Tibial artery (tissue), 4 donors: ENCODE measurements at regions not wholly inside any gene's neighbourhood (a gene's known extent, or its start where the extent isn't known, plus 50 kb on each side); places are given as distances from the start of the nearest gene placed in this dataset.

Source experiments
- DNase-seq, 2 donors: peaks; one replicate each; pipeline ENCODE4 v3.0.0-alpha.2; 2019
- H3K27ac ChIP-seq, 2 donors: fragments of 200-600 bp; sonication (generic) in 1 of 2; 1 replicate in 1 of 2; 2 replicates in 1 of 2; pipeline ENCODE4 v1.5.1; 2018 to 2019; ENCODE audit warnings: mild to moderate bottlenecking in 1 of 2
- H3K27me3 ChIP-seq, 2 donors: fragments of 200-600 bp; sonication (generic) in 1 of 2; one replicate each; pipeline versions ENCODE4 v1.5.1 to v1.6.0; 2016 to 2019
- H3K36me3 ChIP-seq, 3 donors: fragments of 200-600 bp; sonication (generic) in 2 of 3; one replicate each; pipeline ENCODE4 v1.5.1; 2016 to 2019; ENCODE audit warnings: mild to moderate bottlenecking in 2 of 3
- H3K4me1 ChIP-seq, 4 donors: fragments of 200-600 bp; sonication (generic) in 2 of 4; 1 replicate in 3 of 4; 2 replicates in 1 of 4; pipeline ENCODE4 v1.5.1; 2016 to 2019
- H3K4me3 ChIP-seq, 2 donors: fragments of 200-600 bp; sonication (generic) in 1 of 2; 1 replicate in 1 of 2; 2 replicates in 1 of 2; pipeline ENCODE4 v1.5.1; 2018 to 2019; ENCODE audit warnings: mild to moderate bottlenecking in 2 of 2
- H3K9me3 ChIP-seq, 3 donors: fragments of 200-600 bp; sonication (generic) in 1 of 3; one replicate each; pipeline ENCODE4 v1.5.1; 2016 to 2019
- CTCF ChIP-seq, 2 experiments: fragments of 200-600 bp in 1 of 2; fragments of 450-650 bp in 1 of 2; IDR thresholded peaks; one replicate each; pipeline ENCODE4 v1.5.1; 2017 to 2019; ENCODE audit warnings: antibody characterized with exemption in 2 of 2, mild to moderate bottlenecking in 1 of 2, moderate library complexity in 1 of 2
- intact Hi-C: fragments of 100-400 bp; cut with DNase I; formaldehyde crosslinking; loops from one replicate; pipeline ENCODE4 v1.15.0; 2023; ENCODE audit warnings: low total_unique reads

GRCh38 chr13:58617880-58618665 is 986.5 kb downstream of the PCDH17 start:
- no peak overlapping the region for H3K27ac ChIP-seq
- H3K4me1 ChIP-seq: no peaks in the 10 kb centered on the region
- TF ChIP-seq CTCF (IDR thresholded peaks at IDR 0.05): no peak
- DNase-seq: no peak
- H3K9me3 ChIP-seq: no peaks in the 10 kb centered on the region
- H3K4me3 ChIP-seq: no peak overlapping the region
- no peaks in the 10 kb centered on the region for H3K36me3 ChIP-seq
- intact Hi-C loops: no loop called here
- H3K27me3 ChIP-seq: no peaks in the 10 kb centered on the region

- no peaks in the 10 kb centered on the region for H3K27me3 ChIP-seq
- no peaks in the 10 kb centered on the region for H3K9me3 ChIP-seq
- H3K4me3 ChIP-seq: no peak overlapping the region
- no peaks in the 10 kb centered on the region for H3K36me3 ChIP-seq
- intact Hi-C loops: no loop called here
- no peak for DNase-seq
- TF ChIP-seq CTCF (IDR thresholded peaks at IDR 0.05): no peak
- H3K4me1 ChIP-seq: no peaks in the 10 kb centered on the region
- H3K27ac ChIP-seq: no peak overlapping the region
These were observed 988.0 kb downstream of the PCDH17 start for GRCh38 chr13:58619396-58620113.

- Histone ChIP-seq H3K9me3 (no peaks in the 10 kb centered on the region), H3K27ac (no peak overlapping the region), H3K4me3 (no peak overlapping the region), H3K4me1 (no peaks in the 10 kb centered on the region), H3K36me3 (no peaks in the 10 kb centered on the region), H3K27me3 (no peaks in the 10 kb centered on the region)
- intact Hi-C loops: no loop called here
- no peak for TF ChIP-seq CTCF (IDR thresholded peaks at IDR 0.05)
- DNase-seq: no peak
These were observed 988.6 kb downstream of the PCDH17 start for GRCh38 chr13:58620176-58620575.

- Histone ChIP-seq H3K27me3 (no peaks in the 10 kb centered on the region), H3K4me1 (no peaks in the 10 kb centered on the region), H3K36me3 (no peaks in the 10 kb centered on the region), H3K27ac (no peak overlapping the region), H3K9me3 (peaks cover 0 to 6% (median 0%) of the 10 kb centered on the region in 3 donors), H3K4me3 (no peak overlapping the region)
- intact Hi-C loops: no loop called here
- no peak for DNase-seq
- no peak for TF ChIP-seq CTCF (IDR thresholded peaks at IDR 0.05)
These were observed 994.3 kb downstream of the PCDH17 start for GRCh38 chr13:58625703-58626389.

- DNase-seq: no peak
- no peaks in the 10 kb centered on the region for H3K36me3 ChIP-seq
- H3K27ac ChIP-seq: no peak overlapping the region
- intact Hi-C loops: no loop called here
- TF ChIP-seq CTCF (IDR thresholded peaks at IDR 0.05): no peak
- no peak overlapping the region for H3K4me3 ChIP-seq
- no peaks in the 10 kb centered on the region for H3K4me1 ChIP-seq
- H3K27me3 ChIP-seq: no peaks in the 10 kb centered on the region
- H3K9me3 ChIP-seq: peaks cover 0 to 6% (median 0%) of the 10 kb centered on the region in 3 donors
These were observed 999.2 kb downstream of the PCDH17 start for GRCh38 chr13:58630794-58631193.
